ENCODE measurements at regions not wholly inside any gene's neighbourhood (a gene's known extent, or its start where the extent isn't known, plus 50 kb on each side); places are given as distances from the start of the nearest gene placed in this dataset.
"Not testable (repeated sequence)": the region's sequence is repeated elsewhere in the genome, so short reads cannot be mapped to it uniquely, and the experiment has no call there.

DNA sequence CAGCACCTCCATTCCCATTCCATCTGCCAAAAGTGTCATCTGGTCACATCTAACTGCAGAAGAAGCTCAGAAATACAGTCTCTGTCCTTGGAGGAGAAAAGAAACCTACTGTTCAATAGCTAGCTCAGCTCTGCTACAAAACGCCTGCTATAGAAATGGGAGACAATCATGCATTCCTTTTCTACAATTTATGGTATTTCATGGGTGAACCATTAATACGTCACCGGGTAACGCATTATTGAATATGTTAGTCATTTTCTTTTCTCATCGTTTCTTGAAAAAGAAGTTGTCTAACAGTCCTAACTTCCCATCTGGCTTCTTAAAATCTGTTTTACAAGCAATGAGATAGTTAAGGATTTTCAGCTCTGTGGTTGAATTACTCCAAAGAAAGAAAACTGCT, 496.7 kb upstream of the RBFOX1 start:
- DNase-seq = no peak

DNA sequence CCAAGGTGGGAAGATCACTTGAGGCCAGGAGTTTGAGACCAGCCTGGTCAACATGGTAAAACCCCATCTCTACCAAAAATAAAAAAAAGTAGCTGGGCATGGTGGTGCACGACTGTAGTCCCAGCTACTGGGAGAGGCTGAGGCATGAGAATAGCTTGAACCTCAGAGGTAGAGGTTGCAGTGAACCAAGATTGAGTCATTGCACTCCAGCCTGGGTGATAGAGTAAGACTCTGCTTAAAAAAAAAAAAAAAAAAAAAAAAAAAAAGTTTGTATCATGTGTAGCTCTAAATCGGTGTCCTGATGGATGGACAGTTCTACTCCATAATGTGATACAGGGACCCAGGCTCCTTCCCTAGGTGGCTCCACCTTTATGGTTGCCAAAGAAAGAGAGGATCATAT, 497.1 kb upstream of the RBFOX1 start:
- DNase-seq = no peak

DNA sequence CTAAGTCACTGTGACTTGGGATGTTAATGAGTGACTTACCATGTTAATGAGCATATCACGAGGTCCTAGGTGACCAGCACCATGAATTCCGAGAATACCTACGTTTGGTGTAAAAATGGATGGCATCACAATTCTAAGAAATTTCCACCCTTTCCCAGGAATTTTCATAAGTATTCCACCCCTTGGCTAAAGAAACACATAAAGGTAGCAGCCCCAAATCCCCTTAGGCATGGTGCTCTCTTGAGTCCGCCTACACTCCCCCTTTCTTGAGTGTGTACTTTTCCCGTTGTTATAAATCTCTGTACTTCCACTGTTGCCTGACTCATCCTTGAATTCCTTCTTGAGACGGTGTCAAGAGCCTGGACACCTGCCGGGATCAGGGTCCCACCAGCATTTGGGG, 504.0 kb upstream of the RBFOX1 start:
- no peak for DNase-seq

DNA sequence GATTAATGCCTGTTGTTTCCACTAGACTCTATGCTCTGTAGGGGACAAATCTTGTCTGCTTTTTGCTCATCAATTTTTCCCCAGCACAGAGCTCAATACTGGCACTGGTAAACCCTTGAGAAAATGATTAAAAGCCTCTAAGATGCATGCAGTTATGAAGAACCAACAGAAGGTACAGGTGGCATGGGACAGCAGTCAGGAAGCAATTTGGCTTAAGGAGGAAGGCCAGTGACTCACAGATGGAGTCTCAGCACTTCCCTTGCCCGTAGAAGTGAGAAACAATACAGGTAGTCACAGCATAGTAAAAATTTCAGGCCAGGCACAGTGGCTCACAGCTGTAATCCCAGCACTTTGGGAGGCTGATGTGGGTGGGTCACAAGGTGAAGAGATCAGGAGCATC, 504.7 kb upstream of the RBFOX1 start:
- DNase-seq = no peak

DNA sequence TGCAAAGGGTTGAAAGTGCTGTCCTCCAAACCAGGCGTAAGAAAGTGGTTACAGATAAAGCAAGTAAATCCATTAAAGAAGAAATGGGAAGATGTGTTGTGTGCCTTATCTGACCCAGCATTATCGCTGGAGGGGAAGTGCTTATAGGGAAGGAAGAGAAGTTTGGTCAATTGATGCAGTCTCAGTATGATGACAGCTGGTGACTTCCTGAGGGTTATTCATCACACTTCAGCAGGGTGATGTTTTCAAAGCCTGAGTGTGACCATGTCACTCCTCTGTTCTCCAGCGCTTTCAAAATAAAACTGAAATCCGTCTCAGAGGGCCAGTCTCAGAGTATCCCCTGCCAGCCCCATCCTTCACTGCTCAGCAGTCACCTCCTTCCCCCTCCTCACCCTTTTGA, 505.4 kb upstream of the RBFOX1 start:
- DNase-seq = no peak

DNA sequence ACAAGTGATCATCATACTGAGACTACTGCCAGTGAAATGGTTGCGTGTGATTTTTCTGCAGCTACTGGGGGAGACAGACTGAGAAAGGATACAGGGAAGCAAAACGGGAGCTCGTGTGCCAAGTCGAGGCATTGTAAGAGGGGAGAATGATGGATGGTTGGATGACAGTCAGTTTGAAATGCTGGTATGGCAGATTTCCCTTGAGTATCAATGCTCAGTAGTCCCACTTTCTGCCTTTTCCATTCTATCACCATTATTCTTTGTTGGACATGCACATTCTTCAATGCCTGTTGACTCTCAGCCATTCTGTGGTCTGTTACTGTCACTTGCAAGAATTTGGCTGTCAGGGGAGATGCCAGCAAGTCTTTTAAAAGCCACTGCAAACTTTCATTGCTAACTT, 510.6 kb upstream of the RBFOX1 start:
- DNase-seq = no peak

DNA sequence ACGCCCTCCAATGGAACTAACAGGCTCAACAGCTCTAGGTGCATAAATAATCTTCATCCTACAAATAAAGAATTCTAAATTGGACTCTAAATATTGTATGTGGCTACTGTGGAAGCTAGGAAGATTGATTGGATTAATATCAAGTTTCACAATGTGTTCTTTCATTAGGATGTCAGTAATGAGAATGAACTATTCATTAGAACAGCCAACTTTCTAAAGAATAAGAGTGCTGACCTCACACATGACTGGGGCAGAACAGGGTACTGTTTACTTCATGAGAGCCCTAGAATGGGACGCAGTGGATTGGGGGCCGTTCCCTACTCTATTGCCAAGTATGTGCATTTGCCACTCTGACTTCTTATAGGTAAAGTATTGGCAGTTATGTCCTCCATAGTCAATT, 528.2 kb upstream of the RBFOX1 start:
- DNase-seq = no peak

DNA sequence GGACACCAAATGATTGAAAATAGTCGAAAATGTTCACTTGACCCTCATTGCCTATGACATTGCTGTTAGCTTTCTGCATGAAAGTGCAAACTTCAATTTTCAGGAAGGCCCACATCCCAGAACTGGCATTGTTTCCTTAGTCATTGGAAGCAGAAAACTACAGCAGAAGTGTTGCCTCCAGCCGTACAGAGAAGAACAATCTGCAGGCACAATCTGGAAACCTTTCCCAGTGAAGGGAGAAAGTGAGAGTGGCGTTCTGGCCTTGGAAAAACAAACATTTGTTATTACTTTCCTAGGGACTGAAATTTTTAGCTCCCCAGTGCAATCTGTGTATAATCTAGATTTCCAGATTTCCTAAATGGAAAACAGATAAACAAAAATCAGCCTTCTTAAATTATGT, 529.5 kb upstream of the RBFOX1 start:
- no peak for DNase-seq

DNA sequence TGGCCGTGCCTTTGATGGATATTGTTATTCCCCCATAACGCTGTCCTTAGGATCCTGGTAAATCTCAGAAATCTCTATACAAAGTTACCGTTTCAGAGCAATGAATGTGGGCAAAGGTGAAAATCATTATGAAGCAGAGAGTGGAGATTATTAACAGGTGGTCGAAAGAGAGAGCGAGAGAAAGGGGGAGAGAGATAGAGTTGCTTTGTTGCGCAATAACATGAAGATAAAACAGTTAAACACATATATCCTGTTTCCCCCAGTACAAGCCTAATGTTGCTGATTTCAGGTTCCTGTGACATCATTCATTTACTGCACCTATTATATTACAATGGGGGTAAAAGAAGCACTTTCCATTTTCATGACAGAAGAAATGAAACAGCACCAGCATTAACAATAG, 535.4 kb upstream of the RBFOX1 start:
- no peak for DNase-seq

DNA sequence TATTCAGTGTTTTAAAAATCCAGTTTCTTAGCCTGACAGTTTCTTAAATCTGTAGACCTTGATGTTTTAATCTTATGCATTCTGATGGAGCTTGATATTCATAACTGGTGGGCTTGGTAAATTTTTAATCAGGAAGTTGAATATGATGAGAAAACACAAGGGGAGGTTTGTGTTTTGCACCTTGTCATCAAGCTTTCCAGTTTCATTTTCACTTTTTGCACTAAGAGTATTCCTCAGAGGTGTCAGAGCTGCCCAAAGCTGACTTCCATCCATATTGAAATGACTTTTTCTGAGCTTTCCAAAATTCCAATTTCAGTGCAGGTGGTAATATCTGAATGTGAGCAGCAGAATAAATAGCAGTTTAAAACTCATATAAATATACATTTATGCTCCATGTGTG, 555.0 kb upstream of the RBFOX1 start:
- no peak for DNase-seq

DNA sequence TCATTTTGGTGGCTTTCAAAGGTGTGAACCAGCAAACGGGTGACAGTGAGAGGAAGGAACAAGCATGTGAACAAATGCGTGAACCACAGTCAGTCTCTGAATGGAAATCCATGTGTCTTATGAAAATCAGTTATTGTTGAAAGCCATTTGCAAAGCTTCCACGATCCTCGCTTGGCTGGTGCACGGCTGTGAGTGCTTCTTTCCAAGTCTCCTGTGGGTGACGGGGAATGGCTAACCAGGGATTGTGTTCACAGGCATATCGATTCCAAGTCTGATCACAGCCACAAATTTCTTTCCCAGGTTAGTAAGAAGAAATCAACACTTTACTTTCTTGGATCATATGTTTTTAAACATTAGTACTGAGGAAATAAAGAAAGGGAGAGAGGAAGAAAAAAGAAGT, 556.9 kb upstream of the RBFOX1 start:
- DNase-seq = no peak

DNA sequence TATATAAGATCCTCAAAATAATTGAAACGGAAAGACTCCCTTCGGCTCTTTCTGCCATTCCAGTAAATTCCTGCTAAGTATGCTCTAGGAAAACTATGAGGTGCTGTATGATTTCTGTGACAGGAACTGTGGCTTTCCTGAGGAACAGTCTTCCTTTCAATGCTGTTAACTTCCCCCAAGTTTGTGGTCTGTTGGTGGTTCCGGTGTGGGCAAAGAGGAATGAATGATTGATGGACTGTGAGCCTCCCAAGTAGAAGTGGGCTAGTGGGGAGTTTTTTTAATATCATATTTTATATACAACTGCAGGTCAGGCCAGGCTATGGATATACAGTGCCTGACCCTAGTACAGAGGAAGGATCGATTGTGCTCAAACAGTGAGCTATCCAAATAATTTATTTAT, 560.7 kb upstream of the RBFOX1 start:
- DNase-seq = no peak

DNA sequence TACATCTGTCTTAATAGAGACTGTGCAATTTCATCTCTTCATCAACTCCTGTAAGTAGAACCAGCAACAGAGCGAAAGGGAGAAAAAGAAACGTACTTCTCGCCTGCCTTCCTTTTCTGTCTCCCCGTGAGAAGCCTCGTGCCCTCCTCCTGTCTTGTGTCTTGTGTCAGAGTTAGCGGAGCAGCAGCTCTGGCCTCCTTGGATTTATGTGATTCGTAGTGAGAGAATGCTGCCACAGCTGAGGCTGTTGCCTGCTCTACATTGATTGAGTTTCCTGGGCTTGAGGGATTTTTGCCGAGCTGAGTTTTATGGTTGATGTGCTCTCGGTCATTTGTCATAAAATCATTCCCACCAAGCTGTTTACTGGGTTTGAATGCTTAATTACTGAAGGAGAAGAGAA, 579.1 kb upstream of the RBFOX1 start:
- no peak for DNase-seq

DNA sequence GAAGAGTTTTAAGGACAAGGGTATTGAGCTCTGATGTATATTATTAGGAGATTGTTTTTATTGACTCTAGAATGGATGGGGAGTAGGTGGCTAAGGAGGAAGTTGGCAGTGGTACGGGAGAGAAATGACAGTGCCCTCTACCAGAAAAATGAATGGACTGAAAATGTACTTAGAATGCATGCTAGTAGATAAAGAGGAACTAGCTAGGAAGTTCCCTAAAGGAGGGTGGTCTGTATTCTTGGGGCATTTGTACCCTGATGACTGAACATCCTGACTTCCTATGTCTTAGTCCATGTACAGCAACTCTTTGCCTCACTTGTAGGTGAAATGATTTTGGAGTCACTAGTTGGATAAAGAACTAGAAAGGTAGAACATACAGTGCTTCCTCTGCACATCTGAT, 581.5 kb upstream of the RBFOX1 start:
- no peak for DNase-seq

DNA sequence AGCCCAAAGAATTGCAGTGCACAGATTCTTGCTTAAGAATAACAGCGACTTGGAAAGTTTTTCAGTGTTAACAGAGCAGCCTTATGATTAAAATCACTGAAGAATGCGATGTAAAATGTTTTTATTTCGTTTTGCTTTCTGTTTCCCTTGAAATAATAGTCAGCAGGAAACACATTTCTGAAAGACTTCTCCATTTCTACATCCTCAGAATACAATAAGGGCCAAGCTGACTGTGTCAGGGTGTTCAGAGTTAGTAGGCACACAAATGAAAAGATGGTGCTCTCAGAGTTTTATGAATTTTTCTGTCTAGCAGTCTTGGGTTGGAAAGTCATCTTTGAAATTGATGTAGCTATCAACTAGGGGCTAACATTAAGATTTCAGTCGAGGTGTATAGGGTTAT, 582.9 kb upstream of the RBFOX1 start:
- DNase-seq = no peak

DNA sequence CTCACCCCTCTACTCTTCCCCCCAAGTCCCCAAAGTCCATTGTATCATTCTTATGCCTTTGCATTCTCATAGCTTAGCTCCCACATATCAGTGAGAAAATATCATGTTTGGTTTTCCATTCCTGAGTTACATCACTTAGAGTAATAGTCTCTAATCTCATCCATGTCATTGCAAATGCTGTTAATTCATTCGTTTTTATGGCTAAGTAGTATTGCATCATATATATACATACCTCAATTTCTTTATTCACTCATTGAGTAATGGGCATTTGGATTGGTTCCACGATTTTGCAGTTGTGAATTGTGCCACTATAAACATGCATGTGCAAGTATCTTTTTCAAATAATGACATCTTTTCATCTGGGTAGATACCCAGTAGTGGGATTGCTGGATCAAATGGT, 596.3 kb upstream of the RBFOX1 start:
- DNase-seq = not testable (repeated sequence)

DNA sequence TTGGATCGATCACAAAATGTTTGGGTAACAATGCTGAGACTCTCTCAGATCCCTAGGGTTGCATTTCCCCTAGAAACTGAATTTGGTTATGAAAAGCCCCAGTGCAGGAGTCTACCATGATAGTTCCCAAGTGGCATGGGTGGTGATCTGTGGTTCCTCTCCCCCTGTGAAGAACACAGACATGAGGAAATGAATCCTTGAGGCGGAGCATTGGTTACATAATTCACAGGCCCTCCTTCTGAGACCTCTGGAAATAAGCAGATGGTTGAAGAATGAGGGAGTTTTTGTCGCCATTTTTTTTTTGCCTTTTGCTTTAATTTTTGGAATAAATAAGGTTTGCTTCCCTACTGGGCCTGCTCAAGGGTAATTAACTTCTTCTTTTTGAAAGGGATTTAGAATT, 597.0 kb upstream of the RBFOX1 start:
- DNase-seq = no peak

DNA sequence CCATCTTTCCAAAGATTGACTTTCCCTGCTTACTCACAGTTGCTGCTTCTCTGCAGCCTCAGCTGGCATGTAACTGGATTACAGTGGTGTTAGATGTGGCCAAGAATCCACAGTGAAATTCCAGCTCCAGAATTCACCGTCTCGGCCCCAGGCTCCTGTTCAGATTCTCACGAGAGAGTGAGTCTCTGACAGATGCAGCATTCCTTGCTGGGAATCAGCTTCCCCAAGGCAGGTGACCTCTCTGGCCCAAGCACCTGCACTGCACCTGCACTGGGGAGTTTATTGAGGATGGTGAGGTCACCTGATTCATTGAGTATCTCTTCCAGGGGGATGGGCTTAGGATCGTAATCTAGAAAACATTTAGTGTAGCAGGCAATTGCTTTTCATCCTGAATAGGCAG, 600.5 kb upstream of the RBFOX1 start:
- DNase-seq = no peak

DNA sequence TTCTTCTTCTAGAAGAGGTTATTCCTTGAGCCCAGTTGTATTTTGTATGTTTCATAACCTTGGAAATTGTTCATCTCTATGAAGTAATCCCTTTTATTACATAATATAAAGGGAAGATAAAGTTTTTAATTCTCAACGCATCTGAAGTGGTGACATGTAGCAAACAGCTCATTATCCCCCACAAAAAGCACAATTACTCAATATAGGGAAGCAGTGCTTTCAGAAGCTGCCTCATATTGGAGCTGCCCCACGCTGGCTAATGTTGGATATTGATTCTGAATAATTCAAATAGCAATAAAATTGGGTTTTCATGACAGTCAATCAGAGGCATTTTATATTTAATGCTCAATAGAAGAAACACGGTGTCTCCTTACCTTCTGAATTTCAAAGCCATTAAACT, 604.3 kb upstream of the RBFOX1 start:
- no peak for DNase-seq

DNA sequence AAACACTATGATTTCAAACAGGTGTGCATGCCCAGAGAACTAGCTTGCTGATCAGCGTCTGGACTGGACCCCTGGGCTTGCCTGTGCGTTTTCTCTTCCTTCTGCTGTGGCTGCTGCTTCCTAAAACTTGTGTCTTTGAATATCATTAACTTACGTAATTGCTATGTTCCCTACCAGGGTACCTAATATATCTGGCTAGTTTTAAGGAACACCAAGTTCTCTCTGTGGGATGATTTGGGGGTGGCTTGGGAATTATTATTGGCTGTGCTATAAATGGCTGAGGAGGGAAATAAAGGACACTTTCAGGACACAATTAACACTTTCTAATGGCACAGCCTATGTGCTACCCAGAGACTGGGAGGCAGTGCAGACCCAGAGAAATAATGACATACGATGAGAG, 606.0 kb upstream of the RBFOX1 start:
- no peak for DNase-seq

DNA sequence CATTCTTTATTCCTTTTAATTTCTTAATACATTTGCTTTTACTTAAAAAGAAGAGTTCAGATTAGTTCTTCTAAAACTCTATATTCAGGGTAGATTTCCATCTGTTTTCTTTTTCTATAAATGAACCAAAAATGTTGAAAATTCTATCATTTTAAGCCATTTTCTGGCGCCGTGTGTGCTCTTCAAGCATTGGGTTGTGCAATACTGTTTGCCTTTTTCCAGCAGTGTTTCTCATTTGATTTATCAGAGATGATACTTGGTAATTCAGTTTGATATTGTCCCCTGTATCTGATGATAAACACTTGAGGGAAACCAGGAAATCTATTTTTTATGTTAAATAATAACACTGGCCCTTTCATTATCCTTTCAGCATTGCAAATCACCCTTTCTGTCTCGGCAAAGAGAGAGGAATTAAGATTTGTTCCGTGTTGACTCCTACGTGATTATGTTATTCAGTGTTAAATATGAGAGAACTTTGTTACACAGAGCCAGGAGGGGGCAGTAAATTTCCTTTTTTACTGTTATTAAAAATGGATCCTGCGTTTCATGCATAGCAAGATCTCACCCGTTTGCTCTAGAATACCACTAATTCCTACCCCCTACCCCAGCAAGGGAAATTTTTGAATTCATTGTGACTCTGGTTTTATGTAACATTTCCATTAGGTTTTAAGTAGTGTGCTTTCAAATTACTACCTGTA, 606.9 kb upstream of the RBFOX1 start:
- no peak for DNase-seq

DNA sequence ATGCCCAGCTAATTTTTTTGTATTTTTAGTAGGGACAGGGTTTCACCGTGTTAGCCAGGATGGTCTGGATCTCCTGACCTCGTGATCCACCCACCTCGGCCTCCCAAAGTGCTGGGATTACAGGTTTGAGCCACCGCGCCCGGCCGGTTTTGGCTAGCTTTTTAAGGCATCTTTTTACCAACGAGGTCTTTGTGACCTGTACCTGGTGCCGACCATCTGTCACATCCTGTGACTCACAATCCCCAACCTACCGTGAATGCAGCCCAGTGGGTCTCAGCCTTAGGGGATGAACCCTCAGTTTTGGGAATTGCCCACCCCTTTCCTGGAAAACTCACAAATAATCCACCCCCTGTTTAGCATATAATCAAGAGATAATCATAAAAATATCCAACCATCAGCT, 607.4 kb upstream of the RBFOX1 start:
- DNase-seq = not testable (repeated sequence)

DNA sequence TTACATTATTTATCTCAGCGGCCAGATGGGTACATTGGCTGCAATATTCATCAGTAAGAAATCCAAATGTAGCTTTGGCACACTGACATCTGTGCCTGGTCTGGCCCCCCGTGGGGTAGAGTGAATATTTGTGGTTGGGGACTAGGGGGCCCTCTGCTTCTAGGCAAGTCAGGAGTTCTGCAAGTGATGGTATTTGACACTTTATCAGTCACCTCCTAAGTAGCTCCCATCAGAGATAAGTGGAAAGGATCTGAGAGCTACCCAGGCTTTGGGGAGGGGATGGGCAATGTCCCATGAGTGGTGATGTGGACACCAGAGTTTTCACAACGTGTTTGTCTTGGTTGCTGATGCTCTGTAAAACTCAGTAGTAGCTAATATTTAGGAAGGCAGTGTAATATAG, 609.9 kb upstream of the RBFOX1 start:
- no peak for DNase-seq

DNA sequence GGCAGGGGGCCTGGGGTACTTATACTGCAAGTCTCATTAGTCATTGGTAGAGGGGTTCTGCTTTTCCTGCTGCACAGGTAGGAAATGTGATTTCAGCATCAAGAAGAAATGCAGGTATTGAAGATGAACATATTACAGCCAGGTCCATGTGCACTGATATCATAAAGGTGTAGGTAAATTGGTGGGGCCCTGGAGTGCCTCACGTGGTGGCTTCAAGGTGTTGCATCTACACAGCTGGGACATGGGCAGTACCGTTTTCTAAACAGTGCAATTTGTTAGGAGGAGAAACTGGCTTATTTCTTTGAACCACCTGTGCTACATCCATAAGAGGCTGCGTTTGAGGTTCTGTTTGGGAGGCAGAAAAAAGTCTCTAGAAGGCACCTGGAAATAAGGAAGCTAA, 618.1 kb upstream of the RBFOX1 start:
- no peak for DNase-seq

DNA sequence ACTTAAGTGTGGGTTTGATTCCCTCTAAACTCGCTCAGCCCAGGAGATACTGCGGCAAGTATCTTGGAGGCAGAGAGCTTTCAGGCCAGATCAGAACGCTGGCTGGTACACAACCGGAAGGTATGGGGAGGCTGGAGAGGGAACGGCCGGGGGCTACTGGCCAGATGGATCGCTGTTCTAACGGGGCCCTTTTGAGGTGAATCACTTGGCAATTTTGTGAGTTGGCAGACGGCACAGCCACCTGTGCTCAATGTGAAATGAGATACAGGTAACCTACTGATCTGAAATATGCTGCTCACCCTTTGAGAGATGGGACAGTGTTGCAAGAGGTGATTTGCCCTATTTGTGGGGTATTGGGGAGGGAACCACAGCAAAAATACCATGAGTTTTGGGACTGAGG, 622.9 kb upstream of the RBFOX1 start:
- no peak for DNase-seq

Measured in activated naive CD4-positive, alpha-beta T cell treated with anti-CD3 and anti-CD28 coated beads, Interleukin-2, amount 50 U/mL, for 16 hours (primary cell).